ENCODE measurements at regions not wholly inside any gene's neighbourhood (a gene's known extent, or its start where the extent isn't known, plus 50 kb on each side); places are given as distances from the start of the nearest gene placed in this dataset.

GRCh38 chr5:16013334-16014065, 166.1 kb downstream of the MARCHF11 start:
- Histone ChIP-seq H3K4me2 (ENCODE audit: low read length) (no peak overlapping the region), H4K20me1 (ENCODE audit: insufficient read depth, low read length) (no peaks in the 10 kb centered on the region), H3K36me3 (ENCODE audit: insufficient read depth, low read length) (no peaks in the 10 kb centered on the region), H2AFZ (ENCODE audit: low read length) (no peak overlapping the region), H3K79me2 (ENCODE audit: insufficient read depth, low read depth, low read length) (no peaks in the 10 kb centered on the region), H3K4me3 (ENCODE audit: low read depth, low read length, poor library complexity, severe bottlenecking) (no peak overlapping the region), H3K4me1 (ENCODE audit: insufficient read depth, low read length, poor library complexity, severe bottlenecking) (no peaks in the 10 kb centered on the region), H3K9me3 (ENCODE audit: low read length) (no peaks in the 10 kb centered on the region), H3K9me2 (ENCODE audit: insufficient read depth, low read length) (no peaks in the 10 kb centered on the region), H3K27ac (ENCODE audit: low read depth, low read length, poor library complexity, severe bottlenecking) (no peak overlapping the region)
- intact Hi-C loops (cut with micrococcal nuclease; ENCODE audit: unreplicated experiment) = no loop called here
- no TSS peak for BruUV-seq (replicated peaks)
- no peak for DNase-seq (ENCODE audit: low spot score)
- CTCF ChIA-PET (ENCODE audit: unreplicated experiment) = no interaction called here
- no peak for TF ChIP-seq CTCF (conservative IDR thresholded peaks at IDR 0.05; ENCODE audit: low read length)
- TF ChIP-seq EZH2phosphoT487 (IDR thresholded peaks at IDR 0.05; ENCODE audit: borderline replicate concordance, low read depth, low read length) = no peak
- POLR2A ChIA-PET = interaction anchor here (1.3 kb wide), 1 partner anchor 9 kb away, joined by 6 read pairs; no protein-coding TSS in a partner anchor

DNA sequence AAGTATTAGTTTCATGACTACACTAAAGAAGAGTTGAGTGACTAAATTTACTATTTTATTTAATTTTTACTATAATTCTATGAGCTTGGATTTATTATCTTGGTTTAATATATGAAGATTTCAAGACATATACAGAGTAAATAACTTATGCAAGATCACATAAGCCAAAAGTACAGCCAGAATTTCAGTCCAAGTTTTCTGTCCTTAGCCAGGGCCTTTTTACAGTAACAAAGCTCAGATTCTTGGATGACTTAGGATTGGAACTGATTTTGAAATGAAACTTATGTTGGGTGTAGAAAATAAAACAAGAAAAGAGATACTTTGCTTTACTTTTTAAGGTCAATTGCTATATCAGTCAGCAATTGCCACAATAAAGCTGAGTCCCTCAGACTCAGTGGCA, 170.3 kb downstream of the MARCHF11 start:
- H3K36me3 ChIP-seq (ENCODE audit: insufficient read depth, low read length) = no peaks in the 10 kb centered on the region
- CTCF ChIA-PET (ENCODE audit: unreplicated experiment) = no interaction called here
- BruUV-seq (replicated peaks) = no TSS peak
- H3K9me3 ChIP-seq (ENCODE audit: low read length) = no peaks in the 10 kb centered on the region
- no peaks in the 10 kb centered on the region for H3K9me2 ChIP-seq (ENCODE audit: insufficient read depth, low read length)
- no peaks in the 10 kb centered on the region for H3K79me2 ChIP-seq (ENCODE audit: insufficient read depth, low read depth, low read length)
- no peak for DNase-seq (ENCODE audit: low spot score)
- H4K20me1 ChIP-seq (ENCODE audit: insufficient read depth, low read length) = no peaks in the 10 kb centered on the region
- no peak overlapping the region for H3K4me3 ChIP-seq (ENCODE audit: low read depth, low read length, poor library complexity, severe bottlenecking)
- H2AFZ ChIP-seq (ENCODE audit: low read length) = no peak overlapping the region
- no peak overlapping the region for H3K4me2 ChIP-seq (ENCODE audit: low read length)
- POLR2A ChIA-PET = no interaction called here
- no peaks in the 10 kb centered on the region for H3K4me1 ChIP-seq (ENCODE audit: insufficient read depth, low read length, poor library complexity, severe bottlenecking)
- no peak overlapping the region for H3K27ac ChIP-seq (ENCODE audit: low read depth, low read length, poor library complexity, severe bottlenecking)
- TF ChIP-seq CTCF (conservative IDR thresholded peaks at IDR 0.05; ENCODE audit: low read length) (no peak), EZH2phosphoT487 (IDR thresholded peaks at IDR 0.05; ENCODE audit: borderline replicate concordance, low read depth, low read length) (no peak)
- intact Hi-C loops (cut with micrococcal nuclease; ENCODE audit: unreplicated experiment) = no loop called here

GRCh38 chr5:16007750-16008415, 171.7 kb downstream of the MARCHF11 start:
- CTCF ChIA-PET (ENCODE audit: unreplicated experiment) = no interaction called here
- H3K4me2 ChIP-seq (ENCODE audit: low read length) = no peak overlapping the region
- H3K9me2 ChIP-seq (ENCODE audit: insufficient read depth, low read length) = no peaks in the 10 kb centered on the region
- H3K4me1 ChIP-seq (ENCODE audit: insufficient read depth, low read length, poor library complexity, severe bottlenecking) = no peaks in the 10 kb centered on the region
- H3K4me3 ChIP-seq (ENCODE audit: low read depth, low read length, poor library complexity, severe bottlenecking) = no peak overlapping the region
- no peak for DNase-seq (ENCODE audit: low spot score)
- H3K27ac ChIP-seq (ENCODE audit: low read depth, low read length, poor library complexity, severe bottlenecking) = no peak overlapping the region
- POLR2A ChIA-PET = no interaction called here
- H3K36me3 ChIP-seq (ENCODE audit: insufficient read depth, low read length) = no peaks in the 10 kb centered on the region
- no TSS peak for BruUV-seq (replicated peaks)
- H3K79me2 ChIP-seq (ENCODE audit: insufficient read depth, low read depth, low read length) = no peaks in the 10 kb centered on the region
- no peak for TF ChIP-seq EZH2phosphoT487 (IDR thresholded peaks at IDR 0.05; ENCODE audit: borderline replicate concordance, low read depth, low read length)
- no peak for TF ChIP-seq CTCF (conservative IDR thresholded peaks at IDR 0.05; ENCODE audit: low read length)
- no peaks in the 10 kb centered on the region for H4K20me1 ChIP-seq (ENCODE audit: insufficient read depth, low read length)
- intact Hi-C loops (cut with micrococcal nuclease; ENCODE audit: unreplicated experiment) = no loop called here
- H2AFZ ChIP-seq (ENCODE audit: low read length) = no peak overlapping the region
- no peaks in the 10 kb centered on the region for H3K9me3 ChIP-seq (ENCODE audit: low read length)
